HFFc6 (cell line): ENCODE measurements at regions not wholly inside any gene's neighbourhood (a gene's known extent, or its start where the extent isn't known, plus 50 kb on each side); places are given as distances from the start of the nearest gene placed in this dataset.

Experiments
- DNase-seq: peaks from one replicate; pipeline ENCODE4 v3.0.0-alpha.2; 2018
- H3K27ac Mint-ChIP-seq: 2 replicates; pipeline ENCODE4 v1.8.0; 2020; ENCODE audit warnings: mild to moderate bottlenecking, mixed read lengths
- H3K27me3 Mint-ChIP-seq: 2 replicates; pipeline ENCODE4 v1.8.0; 2021; ENCODE audit warnings: mild to moderate bottlenecking, moderate library complexity, mixed read lengths; ENCODE audit not compliant: insufficient read depth
- H3K36me3 Mint-ChIP-seq: 2 replicates; pipeline ENCODE4 v1.8.0; 2021; ENCODE audit warnings: low read depth, mixed read lengths
- H3K4me1 Mint-ChIP-seq: 2 replicates; pipeline ENCODE4 v1.8.0; 2020; ENCODE audit warnings: low read depth, mixed read lengths
- H3K4me3 Mint-ChIP-seq: 2 replicates; pipeline ENCODE4 v1.8.0; 2020; ENCODE audit warnings: mild to moderate bottlenecking, moderate library complexity, mixed read lengths
- H3K9me3 Mint-ChIP-seq: 2 replicates; pipeline ENCODE4 v1.8.0; 2020; ENCODE audit warnings: mild to moderate bottlenecking, mixed read lengths
- TF ChIP-seq, protein P1 (sequence below): fragments of 200-600 bp; sonication (generic); IDR thresholded peaks from 2 replicates; pipeline ENCODE4 v1.5.0; 2021; ENCODE audit warnings: antibody characterized with exemption, mild to moderate bottlenecking

DNA sequence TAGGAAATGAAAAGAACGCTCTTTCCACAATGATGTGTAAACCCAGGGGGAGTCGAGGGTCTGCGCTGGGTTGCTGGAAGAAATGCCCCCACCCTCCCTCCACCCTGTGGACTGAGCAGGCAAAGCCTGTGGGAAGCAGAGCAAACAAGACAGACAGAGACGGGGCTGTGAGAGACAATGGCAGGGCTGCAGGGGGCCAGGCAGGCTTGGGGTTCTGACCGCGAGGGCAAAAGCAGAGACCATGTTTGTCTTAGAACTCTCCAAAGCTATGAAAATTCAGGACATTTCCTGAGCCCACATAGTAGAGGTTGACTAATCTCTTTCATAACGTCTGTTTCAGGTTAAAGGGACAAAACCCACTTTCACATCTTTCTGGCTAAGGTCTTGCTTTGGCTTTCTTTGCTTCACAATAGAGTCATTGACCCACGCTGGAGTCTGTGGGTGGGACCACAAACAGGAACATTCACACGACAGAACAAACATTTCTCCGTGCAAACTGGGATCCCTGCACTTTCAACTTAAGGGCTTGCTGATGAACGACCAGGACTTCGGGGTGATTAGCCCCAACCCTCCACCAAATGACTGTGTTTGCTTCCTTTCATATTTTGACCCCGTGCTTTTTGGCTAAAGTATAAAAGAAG is 156.0 kb upstream of the TPM1 start:
- Mint-ChIP-seq H3K36me3 (no peaks in the 10 kb centered on the region), H3K9me3 (no peaks in the 10 kb centered on the region), H3K4me3 (peak overlapping the region; percentile 78), H3K4me1 (peaks cover 81% of the 10 kb centered on the region), H3K27ac (peak overlapping the region; percentile 70), H3K27me3 (no peaks in the 10 kb centered on the region; the same call in 1 of the 2 replicates)
- DNase-seq = no peak
- TF ChIP-seq, protein P1, sequence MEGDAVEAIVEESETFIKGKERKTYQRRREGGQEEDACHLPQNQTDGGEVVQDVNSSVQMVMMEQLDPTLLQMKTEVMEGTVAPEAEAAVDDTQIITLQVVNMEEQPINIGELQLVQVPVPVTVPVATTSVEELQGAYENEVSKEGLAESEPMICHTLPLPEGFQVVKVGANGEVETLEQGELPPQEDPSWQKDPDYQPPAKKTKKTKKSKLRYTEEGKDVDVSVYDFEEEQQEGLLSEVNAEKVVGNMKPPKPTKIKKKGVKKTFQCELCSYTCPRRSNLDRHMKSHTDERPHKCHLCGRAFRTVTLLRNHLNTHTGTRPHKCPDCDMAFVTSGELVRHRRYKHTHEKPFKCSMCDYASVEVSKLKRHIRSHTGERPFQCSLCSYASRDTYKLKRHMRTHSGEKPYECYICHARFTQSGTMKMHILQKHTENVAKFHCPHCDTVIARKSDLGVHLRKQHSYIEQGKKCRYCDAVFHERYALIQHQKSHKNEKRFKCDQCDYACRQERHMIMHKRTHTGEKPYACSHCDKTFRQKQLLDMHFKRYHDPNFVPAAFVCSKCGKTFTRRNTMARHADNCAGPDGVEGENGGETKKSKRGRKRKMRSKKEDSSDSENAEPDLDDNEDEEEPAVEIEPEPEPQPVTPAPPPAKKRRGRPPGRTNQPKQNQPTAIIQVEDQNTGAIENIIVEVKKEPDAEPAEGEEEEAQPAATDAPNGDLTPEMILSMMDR = no peak

DNA sequence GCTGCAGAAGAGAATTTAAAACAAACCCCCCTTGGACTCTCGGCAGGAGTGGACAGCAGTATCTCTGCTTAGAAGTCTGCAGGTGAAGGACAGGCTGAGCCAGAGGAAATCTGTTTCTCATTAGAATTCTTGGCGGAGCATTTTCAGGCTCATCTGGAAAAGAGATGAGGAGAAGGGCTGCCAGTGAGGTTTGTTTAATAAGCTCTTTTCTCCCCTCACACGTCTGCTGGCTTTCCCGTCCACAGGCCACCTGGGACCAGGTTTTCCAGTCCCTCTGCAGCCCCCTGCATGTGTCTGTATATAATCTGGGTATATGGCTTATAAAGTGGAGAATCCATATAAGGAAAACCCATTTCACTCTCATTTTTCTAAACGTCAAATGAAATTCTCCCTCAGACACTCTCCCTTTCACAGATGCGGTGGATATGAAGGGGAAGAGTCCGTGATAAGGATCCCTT is 155.4 kb upstream of the TPM1 start:
- no peaks in the 10 kb centered on the region for H3K9me3 Mint-ChIP-seq
- no peaks in the 10 kb centered on the region; the same call in 1 of the 2 replicates for H3K27me3 Mint-ChIP-seq
- H3K36me3 Mint-ChIP-seq = no peaks in the 10 kb centered on the region
- peak; percentile 13 for DNase-seq
- H3K4me3 Mint-ChIP-seq = peak overlapping the region; percentile 78
- TF ChIP-seq, protein P1 = no peak
- H3K27ac Mint-ChIP-seq = peak overlapping the region; percentile 70
- peaks cover 81% of the 10 kb centered on the region for H3K4me1 Mint-ChIP-seq

DNA sequence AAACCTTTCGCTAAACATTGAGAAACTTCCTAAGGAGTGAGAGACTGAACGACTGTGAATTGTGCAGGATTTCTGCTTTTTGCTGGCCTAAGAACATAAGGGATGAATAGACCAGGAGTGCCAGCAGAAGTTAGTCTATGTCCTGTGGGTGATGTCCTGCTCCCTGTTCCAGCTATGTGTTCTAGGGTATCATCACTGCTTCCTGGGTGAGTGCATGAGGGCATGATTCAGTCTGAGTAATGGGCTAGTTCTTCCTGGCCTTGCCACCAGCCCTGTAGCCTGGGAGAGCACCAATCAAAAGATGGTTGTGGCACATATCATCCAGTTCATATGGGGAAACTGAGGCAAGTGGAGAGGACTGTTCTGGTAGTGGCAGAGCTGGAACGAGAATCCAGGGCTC is 153.9 kb upstream of the TPM1 start:
- Mint-ChIP-seq H3K27me3 (no peaks in the 10 kb centered on the region; the same call in 1 of the 2 replicates), H3K27ac (no peak overlapping the region), H3K9me3 (no peaks in the 10 kb centered on the region), H3K4me1 (peaks cover 68% of the 10 kb centered on the region), H3K36me3 (0 out of 2 replicates have a peak, but pooled peaks cover 1% of the 10 kb centered on the region), H3K4me3 (no peak overlapping the region)
- DNase-seq = no peak
- TF ChIP-seq, protein P1 = no peak

DNA sequence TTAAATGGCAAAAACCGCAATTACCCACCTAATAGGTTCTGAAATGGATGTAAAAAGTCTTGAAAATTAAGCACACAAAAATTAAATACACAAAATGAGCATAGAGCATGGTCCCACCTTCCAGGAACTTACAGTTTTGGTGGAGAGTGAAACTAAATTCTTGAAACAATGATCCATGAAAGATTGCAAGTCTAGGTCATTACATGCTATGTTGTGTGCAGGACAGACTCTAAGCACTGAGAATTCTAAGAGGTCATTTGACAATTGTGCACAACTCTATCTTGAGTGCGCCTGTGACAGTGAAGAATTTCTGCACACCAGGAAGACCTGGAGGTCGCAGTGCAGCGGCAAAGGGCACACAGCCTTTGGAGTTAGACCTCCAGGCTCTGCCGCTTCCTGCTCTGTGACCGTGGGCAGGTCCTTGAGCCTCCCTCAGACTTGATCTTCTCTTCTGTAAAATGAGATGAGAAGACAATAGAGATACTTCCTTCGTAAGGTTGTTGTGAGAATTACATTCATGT is 153.3 kb upstream of the TPM1 start:
- no peaks in the 10 kb centered on the region for H3K9me3 Mint-ChIP-seq
- no peak overlapping the region for H3K4me3 Mint-ChIP-seq
- no peak for DNase-seq
- peaks cover 68% of the 10 kb centered on the region for H3K4me1 Mint-ChIP-seq
- H3K27me3 Mint-ChIP-seq = no peaks in the 10 kb centered on the region; the same call in 1 of the 2 replicates
- H3K36me3 Mint-ChIP-seq = 0 out of 2 replicates have a peak, but pooled peaks cover 4% of the 10 kb centered on the region
- TF ChIP-seq, protein P1 = no peak
- H3K27ac Mint-ChIP-seq = no peak overlapping the region

DNA sequence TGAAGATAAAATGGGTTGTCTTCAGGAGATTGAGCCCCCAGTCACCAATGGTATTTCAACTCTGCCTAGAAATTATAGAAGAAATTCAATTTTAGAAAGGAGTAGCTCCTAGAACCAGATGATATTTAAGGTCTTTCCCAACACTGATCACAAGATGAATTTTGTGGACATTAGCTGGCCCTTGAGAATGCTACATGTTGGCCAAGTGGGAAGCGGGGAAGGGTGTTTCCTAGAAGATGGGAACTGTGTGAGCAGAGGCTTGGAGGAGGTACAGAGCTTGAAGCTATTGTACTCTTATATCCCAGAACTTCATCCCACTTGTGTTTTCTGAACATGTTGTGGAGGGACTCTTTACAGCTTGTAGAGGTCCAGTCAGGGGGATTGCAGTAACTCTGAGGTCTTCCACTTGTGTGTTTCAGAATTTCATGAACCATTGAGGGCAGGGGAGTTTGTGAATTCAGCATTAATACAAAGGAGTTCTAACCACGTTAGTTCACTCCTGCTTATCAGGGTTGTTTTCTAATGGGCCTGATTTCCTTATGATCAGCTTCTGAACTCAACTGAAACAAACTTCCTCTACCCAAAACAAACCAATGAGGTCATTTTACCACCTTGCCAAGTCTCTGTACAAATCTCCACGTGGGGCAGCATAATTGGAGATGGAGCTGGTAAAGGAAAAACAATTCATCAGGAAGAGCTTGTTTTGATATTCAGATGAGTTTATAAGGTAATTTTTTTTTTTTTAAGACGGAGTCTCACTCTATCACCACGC is 152.6 kb upstream of the TPM1 start:
- Mint-ChIP-seq H3K27me3 (no peaks in the 10 kb centered on the region; the same call in 1 of the 2 replicates), H3K4me1 (peaks cover 68% of the 10 kb centered on the region), H3K27ac (no peak overlapping the region), H3K9me3 (no peaks in the 10 kb centered on the region), H3K36me3 (0 out of 2 replicates have a peak, but pooled peaks cover 4% of the 10 kb centered on the region), H3K4me3 (no peak overlapping the region)
- TF ChIP-seq, protein P1 = no peak
- no peak for DNase-seq
